AG04450 (cell line): ENCODE measurements at regions not wholly inside any gene's neighbourhood (a gene's known extent, or its start where the extent isn't known, plus 50 kb on each side); places are given as distances from the start of the nearest gene placed in this dataset.

Source experiments
- CTCF ChIA-PET: fragments of 300-600, 350-600 bp; formaldehyde crosslinking; extraction: SDS; loops from one replicate; lab custom pipeline; 2022; ENCODE audit warnings: antibody characterized with exemption, inconsistent platforms; lab: Charles Lee
- POLR2A ChIA-PET: fragments of 350-600 bp; formaldehyde crosslinking; extraction: SDS; loops from one replicate; lab custom pipeline; 2021; ENCODE audit warnings: antibody characterized with exemption, inconsistent platforms; lab: Yijun Ruan, JAX
- DNase-seq: peaks from one replicate; pipeline ENCODE4 v3.0.0-alpha.2; 2011; ENCODE audit warnings: low read depth, low spot score
- H3K27ac ChIP-seq: one replicate; pipeline ENCODE4 v1.5.1; 2012; ENCODE audit warnings: low read depth, low read length, control low read depth
- H3K27me3 ChIP-seq: one replicate; pipeline ENCODE4 v1.6.0; 2012; ENCODE audit warnings: low read length; ENCODE audit not compliant: control insufficient read depth, insufficient read depth
- H3K4me3 ChIP-seq: 2 replicates; pipeline ENCODE4 v1.5.1; 2011; ENCODE audit warnings: mild to moderate bottlenecking, low read depth, low read length, control low read depth
- H3K9me3 ChIP-seq: 2 replicates; pipeline ENCODE4 v1.5.1; 2012; ENCODE audit warnings: low read length; ENCODE audit not compliant: control insufficient read depth, insufficient read depth
- CTCF ChIP-seq: IDR thresholded peaks from 2 replicates; pipeline ENCODE4 v1.5.1; 2011; ENCODE audit warnings: low read depth, low read length, control low read depth, inconsistent platforms

GRCh38 chr5:85921590-85921989 lies 696.2 kb upstream of the COX7C start:
- Histone ChIP-seq H3K4me3 (no peak overlapping the region), H3K27ac (no peak overlapping the region), H3K27me3 (no peaks in the 10 kb centered on the region), H3K9me3 (peaks cover 20% of the 10 kb centered on the region)
- CTCF ChIA-PET: no interaction called here
- DNase-seq: no peak
- POLR2A ChIA-PET: no interaction called here
- TF ChIP-seq CTCF: no peak

GRCh38 chr5:85927632-85928031 lies 690.1 kb upstream of the COX7C start:
- no peak for TF ChIP-seq CTCF
- ChIA-PET POLR2A (no interaction called here), CTCF (no interaction called here)
- H3K27ac ChIP-seq: no peak overlapping the region
- no peaks in the 10 kb centered on the region for H3K27me3 ChIP-seq
- no peak overlapping the region for H3K4me3 ChIP-seq
- no peak for DNase-seq
- H3K9me3 ChIP-seq: no peaks in the 10 kb centered on the region

GRCh38 chr5:85929713-85930112 lies 688.0 kb upstream of the COX7C start:
- CTCF ChIA-PET: no interaction called here
- H3K27ac ChIP-seq: no peak overlapping the region
- POLR2A ChIA-PET: no interaction called here
- no peaks in the 10 kb centered on the region for H3K9me3 ChIP-seq
- no peak for DNase-seq
- TF ChIP-seq CTCF: no peak
- H3K27me3 ChIP-seq: no peaks in the 10 kb centered on the region
- H3K4me3 ChIP-seq: no peak overlapping the region

GRCh38 chr5:85931220-85931619 lies 686.5 kb upstream of the COX7C start:
- H3K27me3 ChIP-seq: no peaks in the 10 kb centered on the region
- no peak overlapping the region for H3K4me3 ChIP-seq
- H3K27ac ChIP-seq: no peak overlapping the region
- DNase-seq: no peak
- ChIA-PET POLR2A (no interaction called here), CTCF (no interaction called here)
- TF ChIP-seq CTCF: no peak
- H3K9me3 ChIP-seq: no peaks in the 10 kb centered on the region

GRCh38 chr5:85938201-85938600 lies 679.5 kb upstream of the COX7C start:
- POLR2A ChIA-PET: no interaction called here
- CTCF ChIA-PET: no interaction called here
- no peak for TF ChIP-seq CTCF

More at GRCh38 chr5:85938201-85938600, 679.5 kb upstream of the COX7C start:
- no peak for DNase-seq
- Histone ChIP-seq H3K27ac (no peak overlapping the region), H3K4me3 (no peak overlapping the region), H3K9me3 (peaks cover 7% of the 10 kb centered on the region; the same call in 1 of the 2 replicates), H3K27me3 (no peaks in the 10 kb centered on the region)
